HepG2 (cell line): ENCODE measurements at regions not wholly inside any gene's neighbourhood (a gene's known extent, or its start where the extent isn't known, plus 50 kb on each side); places are given as distances from the start of the nearest gene placed in this dataset.

ENCODE experiments used
- ATAC-seq: fragments of 200-7000 bp; cut with Tn5 transposase; 3 replicates; pipeline ENCODE4 v1.9.1; 2020; ENCODE audit warnings: mild to moderate bottlenecking, moderate library complexity
- BruUV-seq: library from RNA; stranded (reverse); fragments of 400-500 nt; replicated peaks from 2 replicates; lab custom pipeline; 2021; lab: Mats Ljungman, UMichigan
- CTCF ChIA-PET: fragments of 300-600 bp; formaldehyde crosslinking; extraction: SDS; loops from one replicate; lab custom pipeline; 2021; ENCODE audit warnings: low total read pairs, inconsistent platforms, low intra/inter-chr PET ratio; lab: Yijun Ruan, JAX
- POLR2A ChIA-PET: fragments of 350-600 bp; sonication (Branson Sonifier 250); formaldehyde crosslinking; loops from one replicate; lab custom pipeline; 2020; ENCODE audit warnings: antibody characterized with exemption, inconsistent platforms; lab: Yijun Ruan, JAX
- DNase-seq: peaks from one replicate; pipeline ENCODE4 v3.0.0-alpha.2; 2015; ENCODE audit warnings: low spot score
- FAIRE-seq: peaks from 3 replicates; lab custom pipeline; 2011; peaks lifted over from hg19 to GRCh38; lab: Jason Lieb, UNC
- H2AFZ ChIP-seq: one replicate; pipeline ENCODE4 v1.6.1; 2011; ENCODE audit warnings: low read length, inconsistent platforms
- H3K27ac ChIP-seq: fragments of 300-600 bp; 3 replicates; pipeline ENCODE4 v1.8.0; 2011; ENCODE audit warnings: mixed run types, mild to moderate bottlenecking, mixed read lengths, low read length, inconsistent platforms; ENCODE audit not compliant: insufficient read depth; ENCODE audit errors: extremely low read length
- H3K27me3 ChIP-seq, 2 experiments: fragments of 200-600 bp in 1 of 2; 2 replicates in 1 of 2; 3 replicates in 1 of 2; pipeline versions ENCODE4 v1.6.0 to v1.8.0; 2011; ENCODE audit warnings: low read length in 2 of 2, mild to moderate bottlenecking in 2 of 2, moderate library complexity in 2 of 2, inconsistent platforms in 1 of 2; ENCODE audit not compliant: insufficient read depth in 2 of 2, control insufficient read depth in 1 of 2
- H3K36me3 ChIP-seq, 2 experiments: fragments of 200-600 bp in 1 of 2; replicated peaks in 1 of 2; 2 replicates in 1 of 2; 3 replicates in 1 of 2; pipeline versions ENCODE4 v1.5.1 to v1.8.0; 2011; ENCODE audit warnings: low read length in 2 of 2, inconsistent platforms in 1 of 2; ENCODE audit not compliant: insufficient read depth in 2 of 2, control insufficient read depth in 1 of 2
- H3K4me1 ChIP-seq: 2 replicates; pipeline ENCODE4 v1.5.1; 2012; ENCODE audit warnings: low read length, inconsistent platforms; ENCODE audit not compliant: insufficient read depth
- H3K4me2 ChIP-seq: 2 replicates; pipeline ENCODE4 v1.6.0; 2011; ENCODE audit warnings: low read depth, low read length, inconsistent platforms
- H3K4me3 ChIP-seq, 3 experiments: fragments of 200-600 bp in 1 of 3; sonication (generic), shearing (Covaris generic) in 1 of 3; replicated peaks in 1 of 3; 2 replicates each; pipeline ENCODE4 v1.5.1; 2011 to 2016; ENCODE audit warnings: low read length in 3 of 3, inconsistent platforms in 2 of 3, low read depth in 2 of 3, mild to moderate bottlenecking in 2 of 3, control low read depth in 1 of 3, mixed read lengths in 1 of 3; ENCODE audit not compliant: insufficient read depth in 1 of 3
- H3K79me2 ChIP-seq: one replicate; pipeline ENCODE4 v1.6.1; 2011; ENCODE audit warnings: low read length, inconsistent platforms; ENCODE audit not compliant: insufficient read depth
- H3K9ac ChIP-seq: 2 replicates; pipeline ENCODE4 v1.6.0; 2011; ENCODE audit warnings: mild to moderate bottlenecking, low read depth, low read length, inconsistent platforms; ENCODE audit not compliant: insufficient read depth
- H3K9me3 ChIP-seq: 2 replicates; pipeline ENCODE4 v1.5.1; 2012; ENCODE audit warnings: mild to moderate bottlenecking, low read length
- H4K20me1 ChIP-seq: 2 replicates; pipeline ENCODE4 v1.6.0; 2011; ENCODE audit warnings: inconsistent platforms, mild to moderate bottlenecking, low read length, moderate library complexity; ENCODE audit not compliant: insufficient read depth
- AKAP8 ChIP-seq: sonication (generic); formaldehyde crosslinking; IDR thresholded peaks from 2 replicates; pipeline ENCODE4 v1.5.1; 2020; ENCODE audit warnings: mild to moderate bottlenecking, missing genetic modification reagents
- HHEX ChIP-seq: IDR thresholded peaks from 2 replicates; pipeline ENCODE4 v1.6.1; 2016; ENCODE audit warnings: control low read depth
- HNF4A ChIP-seq: sonication (generic); formaldehyde crosslinking; IDR thresholded peaks from 2 replicates; pipeline ENCODE4 v1.4.0; 2020; ENCODE audit warnings: missing genetic modification reagents
- HNRNPLL ChIP-seq: fragments of 200-400 bp; formaldehyde crosslinking; IDR thresholded peaks from 2 replicates; pipeline ENCODE4 v1.6.1; 2017; ENCODE audit warnings: mild to moderate bottlenecking, low read depth, low read length; ENCODE audit not compliant: poor library complexity, severe bottlenecking
- KDM1A ChIP-seq: IDR thresholded peaks from 2 replicates; pipeline ENCODE4 v1.6.1; 2016; ENCODE audit warnings: missing compliant biosample characterization
- PHB2 ChIP-seq: fragments of 450-650 bp; IDR thresholded peaks from 2 replicates; pipeline ENCODE4 v1.6.1; 2018; ENCODE audit not compliant: partially characterized antibody
- REL ChIP-seq: sonication (generic); formaldehyde crosslinking; conservative IDR thresholded peaks from 2 replicates; pipeline ENCODE4 v1.8.0; 2022; ENCODE audit warnings: mild to moderate bottlenecking, missing genetic modification reagents, moderate library complexity
- ZC3H13 ChIP-seq: sonication (generic); formaldehyde crosslinking; IDR thresholded peaks from 2 replicates; pipeline ENCODE4 v1.8.1; 2023; ENCODE audit warnings: mild to moderate bottlenecking, missing genetic modification reagents, moderate library complexity
- ZFP36L2 ChIP-seq: sonication (generic); formaldehyde crosslinking; IDR thresholded peaks from 2 replicates; pipeline ENCODE4 v1.4.0; 2020; ENCODE audit warnings: missing genetic modification reagents
- ZNF143 ChIP-seq: sonication (generic); formaldehyde crosslinking; IDR thresholded peaks from 2 replicates; pipeline ENCODE4 v1.4.0; 2020; ENCODE audit warnings: missing genetic modification reagents
- ZNF3 ChIP-seq: IDR thresholded peaks from 2 replicates; pipeline ENCODE4 v1.7.0; 2017; ENCODE audit warnings: inconsistent platforms
- ZNF44 ChIP-seq: sonication (generic); formaldehyde crosslinking; IDR thresholded peaks from 2 replicates; pipeline ENCODE4 v1.5.1; 2020; ENCODE audit warnings: mild to moderate bottlenecking, missing genetic modification reagents
- ZNF510 ChIP-seq: sonication (generic); formaldehyde crosslinking; IDR thresholded peaks from 2 replicates; pipeline ENCODE4 v1.4.0; 2020; ENCODE audit warnings: low read depth, mild to moderate bottlenecking, missing genetic modification reagents
- ZNF576 ChIP-seq: sonication (generic); formaldehyde crosslinking; IDR thresholded peaks from 2 replicates; pipeline ENCODE4 v1.4.0; 2020; ENCODE audit warnings: mild to moderate bottlenecking, missing genetic modification reagents
- ZNF780A ChIP-seq: sonication (generic); formaldehyde crosslinking; IDR thresholded peaks from 2 replicates; pipeline ENCODE4 v1.8.0; 2022; ENCODE audit warnings: mild to moderate bottlenecking, missing genetic modification reagents, moderate library complexity
- WGBS: methylation state at CpG from one replicate; pipeline ENCODE4 v1.1.6; 2017; ENCODE audit warnings: low lambda C conversion rate; 5-methylcytosine and 5-hydroxymethylcytosine counted together
- in situ Hi-C: cut with HindIII; loops from 2 replicates; pipeline ENCODE4 v1.10.0; 2017; ENCODE audit warnings: low pct_unique_long_range_greater_than_20kb; ENCODE audit not compliant: extremely low pct_ligation_motif_present
- intact Hi-C: fragments of 100-400 bp; cut with micrococcal nuclease; formaldehyde crosslinking; loops from one replicate; pipeline ENCODE4 v1.10.0; 2022; ENCODE audit not compliant: unreplicated experiment
- TF ChIP-seq, protein P1 (sequence below): IDR thresholded peaks from 2 replicates; pipeline ENCODE4 v1.6.1; 2016; ENCODE audit warnings: low read depth, borderline replicate concordance

DNA sequence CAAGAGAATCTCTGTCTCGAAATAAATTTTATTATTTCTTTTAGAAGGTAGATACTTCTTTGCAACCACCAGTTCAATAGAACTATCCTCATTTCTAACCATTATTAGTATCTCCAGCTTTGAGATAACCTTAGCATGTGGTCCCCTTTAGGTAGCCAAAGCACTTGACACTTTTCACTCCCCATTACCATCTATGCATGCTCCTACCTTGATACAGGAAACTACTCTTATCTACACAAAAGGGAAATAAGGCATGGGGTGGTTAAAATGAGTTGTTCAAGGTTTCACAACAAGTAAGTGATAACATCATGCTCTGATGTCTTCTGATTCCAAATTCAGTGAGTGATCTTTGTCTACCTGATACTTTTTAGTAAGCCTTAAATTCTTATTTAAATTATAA lies 308.2 kb upstream of the CHORDC1 start:
- H3K27me3 ChIP-seq: no peaks in the 10 kb centered on the region
- in situ Hi-C loops: no loop called here
- H3K4me3 ChIP-seq: no peak overlapping the region
- no peak overlapping the region for H3K9ac ChIP-seq
- TF ChIP-seq PHB2 (no peak), REL (no peak), ZNF510 (no peak), HNF4A (no peak), HHEX (CRISPR knock-in tag) (no peak), HNRNPLL (no peak), ZNF143 (no peak), ZNF576 (CRISPR knock-in tag) (no peak), ZC3H13 (CRISPR knock-in tag) (no peak), ZNF780A (CRISPR knock-in tag) (no peak), ZNF44 (CRISPR knock-in tag) (no peak), KDM1A (no peak), AKAP8 (CRISPR knock-in tag) (no peak), ZNF3 (CRISPR knock-in tag) (no peak), ZFP36L2 (CRISPR knock-in tag) (no peak)
- TF ChIP-seq, protein P1, sequence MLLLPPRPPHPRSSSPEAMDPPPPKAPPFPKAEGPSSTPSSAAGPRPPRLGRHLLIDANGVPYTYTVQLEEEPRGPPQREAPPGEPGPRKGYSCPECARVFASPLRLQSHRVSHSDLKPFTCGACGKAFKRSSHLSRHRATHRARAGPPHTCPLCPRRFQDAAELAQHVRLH (CRISPR knock-in tag): no peak
- TF ChIP-seq, all 625 proteins: peak for 0
- Histone ChIP-seq H3K4me1 (no peaks in the 10 kb centered on the region), H3K4me2 (no peak overlapping the region), H4K20me1 (no peaks in the 10 kb centered on the region), H3K36me3 (no peaks in the 10 kb centered on the region), H2AFZ (no peak overlapping the region), H3K79me2 (no peaks in the 10 kb centered on the region), H3K27ac (no peak overlapping the region), H3K9me3 (no peaks in the 10 kb centered on the region)
- ChIA-PET POLR2A (no interaction called here), CTCF (no interaction called here)
- no peak for DNase-seq
- no peak for ATAC-seq
- no TSS peak for BruUV-seq
- 48% methylated on average over 1 of the region's 1 CpG for WGBS
- no peak for FAIRE-seq
- intact Hi-C loops: no loop called here
